Esophagus muscularis mucosa (tissue), 3 donors: ENCODE measurements at regions not wholly inside any gene's neighbourhood (a gene's known extent, or its start where the extent isn't known, plus 50 kb on each side); places are given as distances from the start of the nearest gene placed in this dataset.

Experiments
- CTCF ChIP-seq, 3 experiments: fragments of 200-600 bp in 2 of 3; fragments of 450-650 bp in 1 of 3; sonication (generic) in 2 of 3; IDR thresholded peaks; one replicate each; pipeline ENCODE4 v1.5.1; 2017 to 2019; ENCODE audit warnings: antibody characterized with exemption in 3 of 3, mild to moderate bottlenecking in 2 of 3, moderate library complexity in 1 of 3
- POLR2A ChIP-seq: fragments of 450-650 bp; IDR thresholded peaks from one replicate; pipeline ENCODE4 v1.6.1; 2017; ENCODE audit warnings: antibody characterized with exemption, moderate library complexity, mild to moderate bottlenecking, low read depth
- POLR2AphosphoS5 ChIP-seq, 2 donors: sonication (generic); formaldehyde crosslinking; IDR thresholded peaks; one replicate each; pipeline ENCODE4 v1.6.1; 2017; ENCODE audit warnings: antibody characterized with exemption in 2 of 2

- no peak for TF ChIP-seq CTCF (IDR thresholded peaks at IDR 0.05)
- TF ChIP-seq POLR2A, result no peak
- no peak for TF ChIP-seq POLR2AphosphoS5 (IDR thresholded peaks at IDR 0.05)
Observed at GRCh38 chr4:104099141-104099540, 379.4 kb upstream of the TACR3 start.
